ENCODE measurements at regions not wholly inside any gene's neighbourhood (a gene's known extent, or its start where the extent isn't known, plus 50 kb on each side); places are given as distances from the start of the nearest gene placed in this dataset.

- TF ChIP-seq ZFX (IDR thresholded peaks at IDR 0.05; ENCODE audit: borderline replicate concordance) (no peak), CTCF (IDR thresholded peaks at IDR 0.05) (no peak)
- no peak overlapping the region for H3K27ac ChIP-seq
Measured at GRCh38 chr18:44119607-44120006, 561.1 kb upstream of the SETBP1 start.

- TF ChIP-seq CTCF (IDR thresholded peaks at IDR 0.05) (no peak), ZFX (IDR thresholded peaks at IDR 0.05; ENCODE audit: borderline replicate concordance) (no peak)
- H3K27ac ChIP-seq: no peak overlapping the region
Measured at GRCh38 chr18:44123743-44124142, 556.9 kb upstream of the SETBP1 start.

- no peak overlapping the region for H3K27ac ChIP-seq
- no peak for TF ChIP-seq ZFX (IDR thresholded peaks at IDR 0.05; ENCODE audit: borderline replicate concordance)
- TF ChIP-seq CTCF (IDR thresholded peaks at IDR 0.05): no peak
Measured at GRCh38 chr18:44125446-44125845, 555.2 kb upstream of the SETBP1 start.

GRCh38 chr18:44126598-44126997 is 554.1 kb upstream of the SETBP1 start:
- no peak overlapping the region for H3K27ac ChIP-seq
- TF ChIP-seq ZFX (IDR thresholded peaks at IDR 0.05; ENCODE audit: borderline replicate concordance): no peak
- TF ChIP-seq CTCF (IDR thresholded peaks at IDR 0.05): no peak

- TF ChIP-seq CTCF (IDR thresholded peaks at IDR 0.05) (no peak), ZFX (IDR thresholded peaks at IDR 0.05; ENCODE audit: borderline replicate concordance) (no peak)
Measured at GRCh38 chr18:44128365-44128764, 552.3 kb upstream of the SETBP1 start.

GRCh38 chr18:44130376-44130942 is 550.2 kb upstream of the SETBP1 start:
- peak; percentile 89 for TF ChIP-seq CTCF (IDR thresholded peaks at IDR 0.05)
- no peak for TF ChIP-seq ZFX (IDR thresholded peaks at IDR 0.05; ENCODE audit: borderline replicate concordance)
- no peak overlapping the region for H3K27ac ChIP-seq

More at GRCh38 chr18:44128365-44128764, 552.3 kb upstream of the SETBP1 start:
- no peak overlapping the region for H3K27ac ChIP-seq

GRCh38 chr18:44133483-44133882 is 547.2 kb upstream of the SETBP1 start:
- TF ChIP-seq ZFX (IDR thresholded peaks at IDR 0.05; ENCODE audit: borderline replicate concordance) (no peak), CTCF (IDR thresholded peaks at IDR 0.05) (no peak)
- no peak overlapping the region for H3K27ac ChIP-seq
